ENCODE measurements at regions not wholly inside any gene's neighbourhood (a gene's known extent, or its start where the extent isn't known, plus 50 kb on each side); places are given as distances from the start of the nearest gene placed in this dataset.

DNA sequence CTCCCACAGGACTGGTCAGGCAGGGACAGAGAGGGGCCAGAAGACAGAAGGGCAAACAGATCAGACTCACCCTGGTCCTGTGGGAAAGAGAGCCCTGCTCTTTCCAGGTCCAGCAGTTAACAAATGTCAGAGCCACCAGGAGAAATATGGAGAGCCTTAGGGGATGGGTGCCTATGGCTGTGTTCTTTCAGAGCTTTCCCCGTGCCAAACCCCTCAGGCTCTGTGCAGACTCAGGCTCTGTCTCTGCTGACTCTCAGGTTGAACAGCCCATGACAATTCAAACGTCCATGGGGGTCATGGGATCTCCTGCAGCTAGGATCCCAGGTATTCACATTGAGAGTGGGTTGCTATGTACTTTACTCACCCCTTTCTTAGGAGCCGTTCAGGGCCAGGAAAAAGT lies 120.8 kb upstream of the ERBB4 start:
- TF ChIP-seq, protein P1, sequence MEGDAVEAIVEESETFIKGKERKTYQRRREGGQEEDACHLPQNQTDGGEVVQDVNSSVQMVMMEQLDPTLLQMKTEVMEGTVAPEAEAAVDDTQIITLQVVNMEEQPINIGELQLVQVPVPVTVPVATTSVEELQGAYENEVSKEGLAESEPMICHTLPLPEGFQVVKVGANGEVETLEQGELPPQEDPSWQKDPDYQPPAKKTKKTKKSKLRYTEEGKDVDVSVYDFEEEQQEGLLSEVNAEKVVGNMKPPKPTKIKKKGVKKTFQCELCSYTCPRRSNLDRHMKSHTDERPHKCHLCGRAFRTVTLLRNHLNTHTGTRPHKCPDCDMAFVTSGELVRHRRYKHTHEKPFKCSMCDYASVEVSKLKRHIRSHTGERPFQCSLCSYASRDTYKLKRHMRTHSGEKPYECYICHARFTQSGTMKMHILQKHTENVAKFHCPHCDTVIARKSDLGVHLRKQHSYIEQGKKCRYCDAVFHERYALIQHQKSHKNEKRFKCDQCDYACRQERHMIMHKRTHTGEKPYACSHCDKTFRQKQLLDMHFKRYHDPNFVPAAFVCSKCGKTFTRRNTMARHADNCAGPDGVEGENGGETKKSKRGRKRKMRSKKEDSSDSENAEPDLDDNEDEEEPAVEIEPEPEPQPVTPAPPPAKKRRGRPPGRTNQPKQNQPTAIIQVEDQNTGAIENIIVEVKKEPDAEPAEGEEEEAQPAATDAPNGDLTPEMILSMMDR (conservative IDR thresholded peaks at IDR 0.05), result no peak
- TF ChIP-seq ZFX (IDR thresholded peaks at IDR 0.05), result no peak

DNA sequence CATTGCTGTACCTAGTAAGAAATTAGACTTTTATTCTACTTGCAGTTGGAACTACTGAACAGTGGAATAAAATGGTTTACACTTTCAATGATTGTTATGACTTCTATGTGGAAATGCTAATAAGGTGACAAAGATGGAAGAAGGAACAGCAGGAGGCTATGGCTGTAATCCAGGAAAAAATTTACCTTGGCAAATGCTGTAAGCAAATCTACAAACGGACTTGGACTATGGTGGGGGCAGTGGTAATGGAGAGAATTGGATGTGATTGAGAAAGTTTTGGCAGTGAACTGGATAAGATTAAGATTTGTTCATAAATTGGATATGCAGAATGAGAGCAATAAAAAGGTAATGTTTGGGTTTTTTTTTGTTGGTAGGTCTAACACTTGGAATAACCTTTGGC lies 111.0 kb upstream of the ERBB4 start:
- no peak overlapping the region for H3K27ac ChIP-seq
- TF ChIP-seq, protein P1 (conservative IDR thresholded peaks at IDR 0.05), result no peak

More for the DNA sequence above, 120.8 kb upstream of the ERBB4 start:
- no peak overlapping the region for H3K27ac ChIP-seq

DNA sequence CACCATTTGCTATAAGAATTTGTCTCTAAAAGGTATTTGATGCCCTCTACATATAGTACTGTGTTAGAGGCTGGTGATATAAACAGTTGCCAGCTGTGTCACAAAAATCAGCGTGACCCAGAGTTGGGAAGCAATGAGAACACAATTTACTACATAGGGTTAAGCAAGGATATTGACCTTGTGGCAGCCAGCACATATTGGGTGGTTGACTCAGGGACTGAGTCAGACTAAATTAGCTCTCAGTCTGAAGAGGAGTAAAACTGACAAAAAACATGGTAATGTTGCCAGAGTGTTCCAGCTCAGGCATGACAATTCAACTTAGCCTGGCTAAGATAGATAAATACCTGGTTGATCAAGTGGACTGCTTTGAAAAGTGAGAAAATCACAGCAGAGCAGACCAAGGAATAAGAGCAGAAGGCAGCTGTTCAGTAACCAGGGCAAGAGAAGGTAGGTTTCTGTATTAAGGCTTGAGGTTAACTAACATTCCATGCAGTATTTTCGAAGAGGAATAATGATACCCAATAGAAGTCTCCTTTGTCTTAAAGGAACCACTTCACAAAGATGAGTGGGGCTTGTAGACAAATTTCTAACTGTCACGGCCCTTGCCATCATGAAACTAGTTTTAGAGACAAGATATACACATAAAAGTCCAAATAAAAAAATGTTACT lies 108.2 kb upstream of the ERBB4 start:
- no peak overlapping the region for H3K27ac ChIP-seq
- no peak for TF ChIP-seq ZFX (IDR thresholded peaks at IDR 0.05)
- TF ChIP-seq, protein P1 (conservative IDR thresholded peaks at IDR 0.05), result no peak

DNA sequence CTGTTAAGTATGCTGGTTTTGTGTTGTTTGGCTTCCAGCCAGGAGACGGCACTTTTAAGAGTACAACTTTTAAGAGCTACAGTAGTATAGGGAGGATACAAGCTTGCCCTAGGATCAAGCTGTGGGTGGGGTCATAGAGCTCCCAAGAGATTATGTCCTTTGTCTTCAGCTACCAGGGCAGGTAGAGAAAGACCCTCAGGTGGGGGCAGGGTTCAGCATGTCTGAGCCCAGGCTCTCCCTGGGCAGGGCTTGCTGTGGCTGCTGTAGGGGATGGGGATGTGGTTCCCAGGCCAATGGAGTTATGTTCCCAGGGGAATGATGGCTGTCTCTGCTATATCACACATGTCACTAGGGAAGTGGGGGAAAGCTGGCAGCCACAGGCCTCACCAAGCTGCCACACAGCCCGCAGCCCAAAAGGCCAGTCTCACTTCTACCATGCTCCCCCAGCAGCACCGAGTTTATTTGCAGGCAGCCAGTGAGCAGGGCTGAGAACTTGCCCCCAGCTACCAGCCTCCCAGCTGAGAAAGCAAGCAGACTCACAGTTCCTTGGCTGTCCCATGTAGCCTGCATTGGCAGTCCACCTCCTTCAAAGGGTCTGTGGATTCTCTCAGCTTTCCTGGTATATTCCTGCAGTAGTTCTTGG lies 105.7 kb upstream of the ERBB4 start:
- no peak overlapping the region for H3K27ac ChIP-seq
- TF ChIP-seq, protein P1 (conservative IDR thresholded peaks at IDR 0.05), result no peak
- TF ChIP-seq ZFX (IDR thresholded peaks at IDR 0.05), result no peak

DNA sequence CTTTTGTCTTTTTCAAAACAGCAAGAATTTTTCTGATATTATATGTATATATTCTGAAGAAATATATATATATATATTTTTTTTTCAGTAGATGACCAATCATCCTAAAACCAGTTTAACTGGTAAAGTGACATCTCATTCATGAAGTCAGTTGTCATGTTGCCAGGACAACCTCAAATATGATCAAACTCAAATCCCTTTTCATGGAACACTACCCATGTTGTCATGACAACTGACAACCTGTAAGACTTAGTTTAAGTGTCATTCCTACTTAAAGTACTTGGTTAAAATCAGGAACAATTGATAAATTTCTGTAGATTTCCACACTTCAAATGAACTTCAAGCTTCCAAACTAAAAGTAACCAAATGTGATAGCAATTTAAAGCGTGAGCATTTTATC lies 101.8 kb upstream of the ERBB4 start:
- TF ChIP-seq ZFX (IDR thresholded peaks at IDR 0.05), result no peak
- TF ChIP-seq, protein P1 (conservative IDR thresholded peaks at IDR 0.05), result no peak
- H3K27ac ChIP-seq, result no peak overlapping the region

DNA sequence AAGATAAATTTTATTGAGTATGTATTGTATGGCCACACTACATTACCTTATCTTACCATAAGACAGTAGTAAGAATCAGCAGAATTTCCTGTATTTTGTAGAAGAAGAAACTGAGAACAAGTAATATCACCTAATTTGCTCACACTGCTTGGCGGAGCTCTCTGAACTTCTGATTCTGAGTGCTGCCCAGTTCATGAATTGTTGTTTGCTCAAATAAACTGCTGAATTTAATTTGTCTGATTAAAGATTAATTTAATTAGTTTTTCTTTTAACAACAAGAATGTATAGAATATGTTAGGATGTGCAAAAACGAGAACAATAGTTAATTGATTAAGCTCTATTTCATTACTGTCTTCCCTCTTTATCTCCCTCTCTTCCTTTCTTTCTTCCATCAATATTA lies 100.1 kb upstream of the ERBB4 start:
- TF ChIP-seq ZFX (IDR thresholded peaks at IDR 0.05), result no peak
- TF ChIP-seq, protein P1 (conservative IDR thresholded peaks at IDR 0.05), result no peak
- H3K27ac ChIP-seq, result no peak overlapping the region

DNA sequence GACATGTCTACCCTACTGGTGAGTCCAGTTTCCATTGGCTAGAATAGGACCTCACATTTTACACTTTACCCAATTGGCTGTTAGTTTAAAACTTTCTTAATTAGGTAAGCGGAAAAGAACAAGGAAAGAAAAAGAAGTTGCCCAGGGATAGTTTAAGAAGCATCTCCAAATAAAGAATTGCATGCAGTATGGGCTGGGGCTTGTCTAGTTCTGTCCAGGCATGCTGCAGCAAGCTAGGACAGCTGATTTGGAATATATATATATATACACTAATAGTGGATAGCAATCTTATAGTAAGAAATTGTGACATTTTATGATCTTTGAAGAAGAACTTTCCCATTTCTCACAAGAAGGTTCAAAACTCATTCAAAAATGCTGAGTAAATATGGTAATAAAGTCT lies 90.0 kb upstream of the ERBB4 start:
- TF ChIP-seq, protein P1 (conservative IDR thresholded peaks at IDR 0.05), result no peak
- no peak for TF ChIP-seq ZFX (IDR thresholded peaks at IDR 0.05)
- no peak overlapping the region for H3K27ac ChIP-seq
